ENCODE measurements at regions not wholly inside any gene's neighbourhood (a gene's known extent, or its start where the extent isn't known, plus 50 kb on each side); places are given as distances from the start of the nearest gene placed in this dataset.
"Not testable (repeated sequence)": the region's sequence is repeated elsewhere in the genome, so short reads cannot be mapped to it uniquely, and the experiment has no call there.

DNA sequence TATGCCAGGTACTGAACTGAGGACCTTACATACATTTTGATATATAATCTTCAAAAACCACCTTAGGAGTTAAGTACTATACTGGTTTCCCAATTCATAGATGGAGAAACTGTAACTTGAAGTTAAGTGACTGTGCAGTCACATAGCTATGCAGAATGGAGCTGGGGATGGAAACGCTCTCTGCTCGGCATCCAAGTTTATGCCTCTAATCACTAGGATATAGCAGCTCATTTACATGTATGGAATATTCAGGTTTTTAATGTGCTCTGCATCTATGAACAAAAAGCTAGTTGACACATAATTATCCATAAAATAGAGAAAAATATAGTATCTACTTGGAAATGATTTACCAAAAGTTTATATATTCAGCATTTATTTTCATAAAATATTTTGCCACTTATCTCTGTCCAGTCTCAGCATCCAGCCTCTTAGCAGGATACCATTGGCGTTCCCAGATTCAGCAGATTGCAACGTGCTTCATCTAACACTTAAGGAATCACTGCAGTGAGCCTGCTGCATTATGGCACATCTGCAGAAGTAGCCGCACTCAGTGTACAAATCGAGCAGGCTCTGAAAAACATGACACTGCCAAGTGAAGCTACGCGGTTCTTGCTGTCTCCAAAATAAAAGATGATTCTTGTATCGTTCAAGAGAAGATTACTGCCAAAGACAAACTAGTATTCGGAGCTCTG is 70.4 kb downstream of the MRPL57 start:
- no peaks in the 10 kb centered on the region for H3K9me3 Mint-ChIP-seq
- no peak for ATAC-seq
- H3K4me3 Mint-ChIP-seq: no peak overlapping the region
- no peaks in the 10 kb centered on the region for H3K4me1 Mint-ChIP-seq (ENCODE audit: low read depth)
- no peaks in the 10 kb centered on the region for H3K36me3 Mint-ChIP-seq (ENCODE audit: insufficient read depth)
- no peak for DNase-seq
- peaks cover 8% of the 10 kb centered on the region for H3K27me3 Mint-ChIP-seq (ENCODE audit: low read depth)

- Mint-ChIP-seq H3K36me3 (ENCODE audit: insufficient read depth) (no peaks in the 10 kb centered on the region), H3K4me1 (ENCODE audit: low read depth) (peaks cover 5% of the 10 kb centered on the region), H3K4me3 (no peak overlapping the region), H3K9me3 (no peaks in the 10 kb centered on the region), H3K27me3 (ENCODE audit: low read depth) (peaks cover 7% of the 10 kb centered on the region)
- DNase-seq: no peak
- peak in 1 of 2 donors; percentile 43 for ATAC-seq
These were observed 79.9 kb downstream of the MRPL57 start for GRCh38 chr13:21256351-21256761.

GRCh38 chr13:21256891-21257290 is 80.4 kb downstream of the MRPL57 start:
- H3K4me1 Mint-ChIP-seq (ENCODE audit: low read depth): peaks cover 5% of the 10 kb centered on the region
- H3K9me3 Mint-ChIP-seq: no peaks in the 10 kb centered on the region
- no peaks in the 10 kb centered on the region for H3K36me3 Mint-ChIP-seq (ENCODE audit: insufficient read depth)
- DNase-seq: no peak
- H3K27me3 Mint-ChIP-seq (ENCODE audit: low read depth): peaks cover 3% of the 10 kb centered on the region
- ATAC-seq: no peak
- H3K4me3 Mint-ChIP-seq: no peak overlapping the region

GRCh38 chr13:21259571-21260455 is 83.4 kb downstream of the MRPL57 start:
- ATAC-seq (no peak), DNase-seq (no peak)
- H3K4me3 Mint-ChIP-seq: no peak overlapping the region
- H3K9me3 Mint-ChIP-seq: no peaks in the 10 kb centered on the region
- no peaks in the 10 kb centered on the region for H3K36me3 Mint-ChIP-seq (ENCODE audit: insufficient read depth)
- no peaks in the 10 kb centered on the region for H3K27me3 Mint-ChIP-seq (ENCODE audit: low read depth)
- peaks cover 5% of the 10 kb centered on the region for H3K4me1 Mint-ChIP-seq (ENCODE audit: low read depth)

GRCh38 chr13:21260561-21261290 is 84.3 kb downstream of the MRPL57 start:
- not testable (repeated sequence) for H3K4me1 Mint-ChIP-seq (ENCODE audit: low read depth); H3K9me3 Mint-ChIP-seq; ATAC-seq; H3K27me3 Mint-ChIP-seq (ENCODE audit: low read depth); H3K36me3 Mint-ChIP-seq (ENCODE audit: insufficient read depth); H3K4me3 Mint-ChIP-seq; DNase-seq

GRCh38 chr13:21261487-21262216 is 85.2 kb downstream of the MRPL57 start:
- H3K4me1 Mint-ChIP-seq (ENCODE audit: low read depth); H3K9me3 Mint-ChIP-seq; H3K27me3 Mint-ChIP-seq (ENCODE audit: low read depth); DNase-seq; H3K4me3 Mint-ChIP-seq; ATAC-seq; H3K36me3 Mint-ChIP-seq (ENCODE audit: insufficient read depth): not testable (repeated sequence)

GRCh38 chr13:21263909-21264308 is 87.5 kb downstream of the MRPL57 start:
- not testable (repeated sequence) for ATAC-seq, H3K9me3 Mint-ChIP-seq, H3K4me3 Mint-ChIP-seq

DNA sequence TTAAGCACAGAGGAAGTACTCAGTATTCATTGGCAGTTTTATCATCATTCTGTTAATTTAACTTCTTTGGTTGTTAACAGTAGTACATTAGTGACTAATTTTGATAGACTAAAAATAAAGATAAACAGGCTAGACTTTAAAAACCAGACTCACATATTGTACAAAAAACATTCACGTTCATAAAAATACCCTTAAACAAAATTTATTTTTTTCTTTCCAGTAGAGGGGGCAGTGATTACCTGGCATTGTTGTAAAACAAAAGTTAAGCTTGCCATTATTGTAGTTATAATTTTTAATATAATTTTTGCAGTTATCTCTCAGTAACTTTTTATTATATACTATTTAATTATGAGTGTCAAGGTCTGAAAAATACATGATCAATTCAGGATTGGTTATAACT is 92.0 kb downstream of the MRPL57 start:
- not testable (repeated sequence) for DNase-seq; ATAC-seq; H3K36me3 Mint-ChIP-seq (ENCODE audit: insufficient read depth); H3K9me3 Mint-ChIP-seq; H3K4me3 Mint-ChIP-seq; H3K27me3 Mint-ChIP-seq (ENCODE audit: low read depth); H3K4me1 Mint-ChIP-seq (ENCODE audit: low read depth)

More at GRCh38 chr13:21263909-21264308, 87.5 kb downstream of the MRPL57 start:
- DNase-seq; H3K36me3 Mint-ChIP-seq (ENCODE audit: insufficient read depth); H3K4me1 Mint-ChIP-seq (ENCODE audit: low read depth); H3K27me3 Mint-ChIP-seq (ENCODE audit: low read depth): not testable (repeated sequence)

- H3K4me3 Mint-ChIP-seq; H3K9me3 Mint-ChIP-seq; H3K36me3 Mint-ChIP-seq (ENCODE audit: insufficient read depth); DNase-seq; H3K27me3 Mint-ChIP-seq (ENCODE audit: low read depth); H3K4me1 Mint-ChIP-seq (ENCODE audit: low read depth); ATAC-seq: not testable (repeated sequence)
These were observed 96.0 kb downstream of the MRPL57 start for GRCh38 chr13:21272439-21272838.

DNA sequence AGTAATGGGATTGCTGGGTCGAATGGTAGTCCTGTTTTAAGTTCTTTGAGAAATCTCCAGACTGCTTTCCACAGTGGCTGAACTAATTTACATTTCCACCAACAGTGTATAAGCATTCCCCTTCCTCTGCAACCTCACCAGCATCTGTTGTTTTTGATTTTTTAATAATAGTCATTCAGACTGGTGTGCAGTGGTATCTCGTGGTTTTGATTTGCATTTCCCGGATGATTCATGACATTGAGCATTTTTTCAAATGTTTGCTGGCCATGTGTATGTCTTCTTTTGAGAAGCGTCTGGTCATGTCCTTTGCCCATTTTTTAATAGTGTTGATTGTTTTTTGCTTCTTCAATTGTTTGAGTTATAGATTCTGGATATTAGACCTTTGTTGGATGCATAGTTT is 98.0 kb downstream of the MRPL57 start:
- H3K4me3 Mint-ChIP-seq; DNase-seq; H3K9me3 Mint-ChIP-seq; H3K4me1 Mint-ChIP-seq (ENCODE audit: low read depth); ATAC-seq; H3K27me3 Mint-ChIP-seq (ENCODE audit: low read depth); H3K36me3 Mint-ChIP-seq (ENCODE audit: insufficient read depth): not testable (repeated sequence)

DNA sequence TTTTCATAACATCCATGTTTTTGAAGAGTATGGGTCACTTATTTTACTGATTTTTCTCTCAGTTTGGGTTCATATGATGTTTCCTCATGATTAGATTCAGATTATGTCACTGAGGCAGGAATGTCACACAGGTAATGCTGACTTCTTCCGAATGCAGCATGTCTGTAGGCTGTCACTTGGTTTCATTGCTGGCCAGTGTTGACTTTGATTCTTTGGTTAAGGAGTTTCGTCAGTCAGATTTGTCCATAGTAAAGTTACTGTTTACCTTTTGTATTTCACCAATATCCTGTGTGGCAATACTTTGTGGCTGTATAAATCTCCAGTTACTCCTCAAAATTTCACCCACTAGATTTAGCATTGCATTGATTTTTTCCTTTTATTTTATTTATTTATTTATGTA is 105.6 kb downstream of the MRPL57 start:
- Mint-ChIP-seq H3K4me1 (ENCODE audit: low read depth) (no peaks in the 10 kb centered on the region), H3K36me3 (ENCODE audit: insufficient read depth) (no peaks in the 10 kb centered on the region), H3K27me3 (ENCODE audit: low read depth) (peaks cover 32% of the 10 kb centered on the region), H3K4me3 (no peak overlapping the region), H3K9me3 (no peaks in the 10 kb centered on the region)
- ATAC-seq (no peak), DNase-seq (no peak)

GRCh38 chr13:21287331-21287907 is 111.0 kb downstream of the MRPL57 start:
- Mint-ChIP-seq H3K4me3 (no peak overlapping the region), H3K27me3 (ENCODE audit: low read depth) (peaks cover 25% of the 10 kb centered on the region), H3K9me3 (no peaks in the 10 kb centered on the region), H3K4me1 (ENCODE audit: low read depth) (no peaks in the 10 kb centered on the region), H3K36me3 (ENCODE audit: insufficient read depth) (no peaks in the 10 kb centered on the region)
- ATAC-seq: no peak
- DNase-seq: no peak

DNA sequence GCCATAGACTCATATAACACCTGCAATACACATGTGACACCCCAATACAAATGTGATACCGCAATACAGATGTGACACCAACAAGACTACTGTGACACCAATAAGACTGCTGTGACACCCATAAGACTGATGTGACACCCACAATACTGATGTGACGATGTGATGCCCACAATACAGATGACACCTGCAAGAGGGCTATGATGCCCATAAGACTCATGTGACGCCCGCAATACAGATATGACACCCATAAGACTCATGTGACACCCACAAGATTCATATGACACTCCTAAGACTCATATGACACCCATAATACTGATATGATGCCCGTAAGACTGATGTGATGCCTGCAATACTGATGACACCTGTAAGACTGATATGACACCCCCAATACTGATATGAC is 113.0 kb downstream of the MRPL57 start:
- H3K27me3 Mint-ChIP-seq (ENCODE audit: low read depth): peaks cover 10% of the 10 kb centered on the region
- H3K4me3 Mint-ChIP-seq: no peak overlapping the region
- DNase-seq (no peak), ATAC-seq (peak; percentile 43 to 62)
- H3K36me3 Mint-ChIP-seq (ENCODE audit: insufficient read depth): no peaks in the 10 kb centered on the region
- H3K4me1 Mint-ChIP-seq (ENCODE audit: low read depth): no peaks in the 10 kb centered on the region
- H3K9me3 Mint-ChIP-seq: no peaks in the 10 kb centered on the region
